ENCODE measurements at regions not wholly inside any gene's neighbourhood (a gene's known extent, or its start where the extent isn't known, plus 50 kb on each side); places are given as distances from the start of the nearest gene placed in this dataset.

DNA sequence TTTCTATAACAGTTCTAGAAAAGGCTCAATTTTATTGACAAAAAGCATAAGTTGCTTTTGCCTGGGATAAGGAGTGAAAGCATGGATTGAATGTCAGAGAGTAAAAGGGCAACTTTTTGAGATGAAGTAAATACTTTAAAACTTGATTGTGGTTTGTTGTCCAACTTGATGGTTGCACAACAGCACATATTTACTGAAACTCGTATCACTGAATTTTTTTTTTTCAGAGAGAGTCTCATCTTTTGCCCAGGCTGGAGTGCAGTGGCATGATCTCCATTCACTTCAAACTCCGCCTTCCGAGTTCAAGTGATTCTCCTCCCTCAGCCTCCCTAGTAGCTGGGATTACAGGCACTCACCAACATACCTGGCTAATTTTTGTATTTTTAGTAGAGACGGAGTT lies 856.8 kb downstream of the SH3BGRL start:
- TF ChIP-seq, protein P1, sequence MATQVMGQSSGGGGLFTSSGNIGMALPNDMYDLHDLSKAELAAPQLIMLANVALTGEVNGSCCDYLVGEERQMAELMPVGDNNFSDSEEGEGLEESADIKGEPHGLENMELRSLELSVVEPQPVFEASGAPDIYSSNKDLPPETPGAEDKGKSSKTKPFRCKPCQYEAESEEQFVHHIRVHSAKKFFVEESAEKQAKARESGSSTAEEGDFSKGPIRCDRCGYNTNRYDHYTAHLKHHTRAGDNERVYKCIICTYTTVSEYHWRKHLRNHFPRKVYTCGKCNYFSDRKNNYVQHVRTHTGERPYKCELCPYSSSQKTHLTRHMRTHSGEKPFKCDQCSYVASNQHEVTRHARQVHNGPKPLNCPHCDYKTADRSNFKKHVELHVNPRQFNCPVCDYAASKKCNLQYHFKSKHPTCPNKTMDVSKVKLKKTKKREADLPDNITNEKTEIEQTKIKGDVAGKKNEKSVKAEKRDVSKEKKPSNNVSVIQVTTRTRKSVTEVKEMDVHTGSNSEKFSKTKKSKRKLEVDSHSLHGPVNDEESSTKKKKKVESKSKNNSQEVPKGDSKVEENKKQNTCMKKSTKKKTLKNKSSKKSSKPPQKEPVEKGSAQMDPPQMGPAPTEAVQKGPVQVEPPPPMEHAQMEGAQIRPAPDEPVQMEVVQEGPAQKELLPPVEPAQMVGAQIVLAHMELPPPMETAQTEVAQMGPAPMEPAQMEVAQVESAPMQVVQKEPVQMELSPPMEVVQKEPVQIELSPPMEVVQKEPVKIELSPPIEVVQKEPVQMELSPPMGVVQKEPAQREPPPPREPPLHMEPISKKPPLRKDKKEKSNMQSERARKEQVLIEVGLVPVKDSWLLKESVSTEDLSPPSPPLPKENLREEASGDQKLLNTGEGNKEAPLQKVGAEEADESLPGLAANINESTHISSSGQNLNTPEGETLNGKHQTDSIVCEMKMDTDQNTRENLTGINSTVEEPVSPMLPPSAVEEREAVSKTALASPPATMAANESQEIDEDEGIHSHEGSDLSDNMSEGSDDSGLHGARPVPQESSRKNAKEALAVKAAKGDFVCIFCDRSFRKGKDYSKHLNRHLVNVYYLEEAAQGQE (IDR thresholded peaks at IDR 0.05) = no peak
- peak in 1 of 2 donors; percentile 33 for TF ChIP-seq RXRA (IDR thresholded peaks at IDR 0.05)
- peak in 1 of 2 donors; percentile 48 for TF ChIP-seq HNF4A (conservative IDR thresholded peaks at IDR 0.05)
- no peak for TF ChIP-seq FOXA2 (IDR thresholded peaks at IDR 0.05)
- Histone ChIP-seq H3K36me3 (ENCODE audit: control insufficient read depth in 4 of 4, insufficient read depth in 3 of 4, low read depth in 1 of 4, low read length in 3 of 4) (no peaks in the 10 kb centered on the region), H3K27ac (ENCODE audit: low read depth in 1 of 2, low read length in 2 of 2) (no peak overlapping the region), H3K9me3 (ENCODE audit: control insufficient read depth in 4 of 4, low read length in 3 of 4) (no peaks in the 10 kb centered on the region), H3K9ac (ENCODE audit: low read depth in 1 of 2, low read length in 2 of 2) (no peak overlapping the region), H3K4me1 (ENCODE audit: control insufficient read depth in 4 of 4, insufficient read depth in 4 of 4, low read length in 3 of 4) (no peaks in the 10 kb centered on the region), H3K4me3 (ENCODE audit: low read depth in 1 of 3, low read length in 3 of 3) (no peak overlapping the region), H3K27me3 (ENCODE audit: control insufficient read depth in 4 of 4, insufficient read depth in 4 of 4, low read length in 3 of 4) (no peaks in the 10 kb centered on the region)
- 51% methylated on average over 4 of the region's 4 CpGs for WGBS
- no peak for DNase-seq (ENCODE audit: low spot score)

DNA sequence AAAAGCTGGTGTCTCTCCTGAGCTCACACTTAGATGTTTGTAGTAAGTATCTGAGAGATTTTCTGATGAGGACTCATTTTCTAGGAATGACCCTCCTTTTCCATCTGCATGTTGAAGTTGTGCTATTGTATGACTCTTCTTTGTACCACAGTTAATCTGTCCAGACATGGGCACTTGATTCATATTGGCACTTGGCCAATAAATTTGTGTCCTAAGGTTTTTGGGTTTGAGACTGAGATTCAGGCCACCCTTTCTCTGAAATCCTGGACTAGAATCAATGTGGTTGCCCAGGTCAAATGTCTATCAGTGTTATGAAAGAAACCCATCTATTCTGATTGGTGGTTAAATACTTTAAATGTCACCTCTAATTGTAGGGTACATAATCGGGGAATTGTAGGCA lies 869.0 kb downstream of the SH3BGRL start:
- Histone ChIP-seq H3K27me3 (ENCODE audit: control insufficient read depth in 4 of 4, insufficient read depth in 4 of 4, low read length in 3 of 4) (peaks cover 0 to 2% (median 0%) of the 10 kb centered on the region in 4 donors), H3K4me3 (ENCODE audit: low read depth in 1 of 3, low read length in 3 of 3) (no peak overlapping the region), H3K9me3 (ENCODE audit: control insufficient read depth in 4 of 4, low read length in 3 of 4) (no peaks in the 10 kb centered on the region), H3K9ac (ENCODE audit: low read depth in 1 of 2, low read length in 2 of 2) (no peak overlapping the region), H3K4me1 (ENCODE audit: control insufficient read depth in 4 of 4, insufficient read depth in 4 of 4, low read length in 3 of 4) (no peaks in the 10 kb centered on the region), H3K36me3 (ENCODE audit: control insufficient read depth in 4 of 4, insufficient read depth in 3 of 4, low read depth in 1 of 4, low read length in 3 of 4) (no peaks in the 10 kb centered on the region), H3K27ac (ENCODE audit: low read depth in 1 of 2, low read length in 2 of 2) (no peak overlapping the region)
- no peak for DNase-seq (ENCODE audit: low spot score)
- TF ChIP-seq, protein P2, sequence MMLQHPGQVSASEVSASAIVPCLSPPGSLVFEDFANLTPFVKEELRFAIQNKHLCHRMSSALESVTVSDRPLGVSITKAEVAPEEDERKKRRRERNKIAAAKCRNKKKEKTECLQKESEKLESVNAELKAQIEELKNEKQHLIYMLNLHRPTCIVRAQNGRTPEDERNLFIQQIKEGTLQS (IDR thresholded peaks at IDR 0.05) = no peak
- no peak for TF ChIP-seq YY1 (IDR thresholded peaks at IDR 0.05)
- TF ChIP-seq HNF4A (conservative IDR thresholded peaks at IDR 0.05) = no peak
- no peak for TF ChIP-seq FOXA1 (IDR thresholded peaks at IDR 0.05)
- TF ChIP-seq, protein P3, sequence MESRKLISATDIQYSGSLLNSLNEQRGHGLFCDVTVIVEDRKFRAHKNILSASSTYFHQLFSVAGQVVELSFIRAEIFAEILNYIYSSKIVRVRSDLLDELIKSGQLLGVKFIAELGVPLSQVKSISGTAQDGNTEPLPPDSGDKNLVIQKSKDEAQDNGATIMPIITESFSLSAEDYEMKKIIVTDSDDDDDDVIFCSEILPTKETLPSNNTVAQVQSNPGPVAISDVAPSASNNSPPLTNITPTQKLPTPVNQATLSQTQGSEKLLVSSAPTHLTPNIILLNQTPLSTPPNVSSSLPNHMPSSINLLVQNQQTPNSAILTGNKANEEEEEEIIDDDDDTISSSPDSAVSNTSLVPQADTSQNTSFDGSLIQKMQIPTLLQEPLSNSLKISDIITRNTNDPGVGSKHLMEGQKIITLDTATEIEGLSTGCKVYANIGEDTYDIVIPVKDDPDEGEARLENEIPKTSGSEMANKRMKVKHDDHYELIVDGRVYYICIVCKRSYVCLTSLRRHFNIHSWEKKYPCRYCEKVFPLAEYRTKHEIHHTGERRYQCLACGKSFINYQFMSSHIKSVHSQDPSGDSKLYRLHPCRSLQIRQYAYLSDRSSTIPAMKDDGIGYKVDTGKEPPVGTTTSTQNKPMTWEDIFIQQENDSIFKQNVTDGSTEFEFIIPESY (IDR thresholded peaks at IDR 0.05) = no peak
- no peak for TF ChIP-seq RXRA (IDR thresholded peaks at IDR 0.05)
- no peak for TF ChIP-seq HNF4G (IDR thresholded peaks at IDR 0.05)
- TF ChIP-seq, protein P4, sequence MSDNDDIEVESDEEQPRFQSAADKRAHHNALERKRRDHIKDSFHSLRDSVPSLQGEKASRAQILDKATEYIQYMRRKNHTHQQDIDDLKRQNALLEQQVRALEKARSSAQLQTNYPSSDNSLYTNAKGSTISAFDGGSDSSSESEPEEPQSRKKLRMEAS (IDR thresholded peaks at IDR 0.05) = no peak
- no peak for TF ChIP-seq TAF1 (conservative IDR thresholded peaks at IDR 0.05)
- 91% methylated on average over 1 of the region's 1 CpG for WGBS

DNA sequence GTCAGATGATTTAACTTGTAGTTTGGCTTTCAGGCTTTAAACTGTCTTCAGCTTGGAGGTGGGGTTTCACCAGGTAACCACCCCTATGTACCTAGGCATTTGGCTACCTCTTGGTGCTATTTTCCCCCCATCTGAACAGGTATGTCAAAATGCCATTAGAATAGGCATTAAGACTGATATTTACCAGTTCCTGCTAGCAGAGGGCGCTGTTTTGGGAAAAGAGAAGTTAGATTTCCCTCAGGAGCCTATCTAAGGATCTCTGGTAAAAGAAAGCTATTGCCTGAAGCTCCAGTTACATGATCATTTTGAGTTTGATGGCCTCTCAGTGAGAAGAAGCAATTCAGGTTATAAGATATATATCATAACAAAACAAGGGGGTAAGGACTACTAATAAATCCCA lies 879.1 kb downstream of the SH3BGRL start:
- no peak overlapping the region for H3K27ac ChIP-seq (ENCODE audit: low read depth in 1 of 2, low read length in 2 of 2)
- no peak overlapping the region for H3K9ac ChIP-seq (ENCODE audit: low read depth in 1 of 2, low read length in 2 of 2)
- H3K4me3 ChIP-seq (ENCODE audit: low read depth in 1 of 3, low read length in 3 of 3) = no peak overlapping the region
- H3K4me1 ChIP-seq (ENCODE audit: control insufficient read depth in 4 of 4, insufficient read depth in 4 of 4, low read length in 3 of 4) = peaks cover 0 to 1% (median 0%) of the 10 kb centered on the region in 4 donors
- no peaks in the 10 kb centered on the region for H3K36me3 ChIP-seq (ENCODE audit: control insufficient read depth in 4 of 4, insufficient read depth in 3 of 4, low read depth in 1 of 4, low read length in 3 of 4)
- H3K9me3 ChIP-seq (ENCODE audit: control insufficient read depth in 4 of 4, low read length in 3 of 4) = peaks cover 0 to 9% (median 3%) of the 10 kb centered on the region in 4 donors
- WGBS = 2% methylated on average over 1 of the region's 1 CpG
- DNase-seq (ENCODE audit: low spot score) = no peak
- no peaks in the 10 kb centered on the region for H3K27me3 ChIP-seq (ENCODE audit: control insufficient read depth in 4 of 4, insufficient read depth in 4 of 4, low read length in 3 of 4)
- TF ChIP-seq, protein P5, sequence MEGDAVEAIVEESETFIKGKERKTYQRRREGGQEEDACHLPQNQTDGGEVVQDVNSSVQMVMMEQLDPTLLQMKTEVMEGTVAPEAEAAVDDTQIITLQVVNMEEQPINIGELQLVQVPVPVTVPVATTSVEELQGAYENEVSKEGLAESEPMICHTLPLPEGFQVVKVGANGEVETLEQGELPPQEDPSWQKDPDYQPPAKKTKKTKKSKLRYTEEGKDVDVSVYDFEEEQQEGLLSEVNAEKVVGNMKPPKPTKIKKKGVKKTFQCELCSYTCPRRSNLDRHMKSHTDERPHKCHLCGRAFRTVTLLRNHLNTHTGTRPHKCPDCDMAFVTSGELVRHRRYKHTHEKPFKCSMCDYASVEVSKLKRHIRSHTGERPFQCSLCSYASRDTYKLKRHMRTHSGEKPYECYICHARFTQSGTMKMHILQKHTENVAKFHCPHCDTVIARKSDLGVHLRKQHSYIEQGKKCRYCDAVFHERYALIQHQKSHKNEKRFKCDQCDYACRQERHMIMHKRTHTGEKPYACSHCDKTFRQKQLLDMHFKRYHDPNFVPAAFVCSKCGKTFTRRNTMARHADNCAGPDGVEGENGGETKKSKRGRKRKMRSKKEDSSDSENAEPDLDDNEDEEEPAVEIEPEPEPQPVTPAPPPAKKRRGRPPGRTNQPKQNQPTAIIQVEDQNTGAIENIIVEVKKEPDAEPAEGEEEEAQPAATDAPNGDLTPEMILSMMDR (IDR thresholded peaks at IDR 0.05; ENCODE audit: low read depth, low read length, missing input control) = peak; percentile 23
- TF ChIP-seq RAD21 (IDR thresholded peaks at IDR 0.05) (peak; percentile 10 to 58), EGR1 (IDR thresholded peaks at IDR 0.05; ENCODE audit: low read depth in 2 of 2) (no peak)

Measured in liver (tissue), 8 donors.